SJSA1 (cell line): ENCODE measurements at regions not wholly inside any gene's neighbourhood (a gene's known extent, or its start where the extent isn't known, plus 50 kb on each side); places are given as distances from the start of the nearest gene placed in this dataset.

ENCODE experiments used
- DNase-seq, 2 experiments: peaks; one replicate each; pipeline ENCODE4 v3.0.0-alpha.2; 2015 to 2020; ENCODE audit warnings: low spot score in 2 of 2, low read depth in 1 of 2
- H3K27ac ChIP-seq: fragments of 250-450 bp; sonication (Bioruptor Pico); 2 replicates; pipeline ENCODE4 v1.5.1; 2020; ENCODE audit warnings: mild to moderate bottlenecking, moderate library complexity
- H3K27me3 ChIP-seq: fragments of 250-450 bp; sonication (Bioruptor Pico); replicated peaks from 2 replicates; pipeline ENCODE4 v1.5.1; 2020; ENCODE audit warnings: mild to moderate bottlenecking, moderate library complexity
- H3K36me3 ChIP-seq: fragments of 250-450 bp; sonication (Bioruptor Pico); 2 replicates; pipeline ENCODE4 v1.5.1; 2020; ENCODE audit warnings: mild to moderate bottlenecking
- H3K4me1 ChIP-seq: fragments of 250-450 bp; sonication (Bioruptor Pico); replicated peaks from 2 replicates; pipeline ENCODE4 v1.6.1; 2021; ENCODE audit warnings: mild to moderate bottlenecking
- H3K4me3 ChIP-seq: fragments of 250-450 bp; sonication (Bioruptor Pico); 2 replicates; pipeline ENCODE4 v1.5.1; 2020; ENCODE audit warnings: mild to moderate bottlenecking
- H3K9me3 ChIP-seq: fragments of 250-450 bp; sonication (Bioruptor Pico); replicated peaks from 2 replicates; pipeline ENCODE4 v1.5.1; 2020; ENCODE audit warnings: mild to moderate bottlenecking

DNA sequence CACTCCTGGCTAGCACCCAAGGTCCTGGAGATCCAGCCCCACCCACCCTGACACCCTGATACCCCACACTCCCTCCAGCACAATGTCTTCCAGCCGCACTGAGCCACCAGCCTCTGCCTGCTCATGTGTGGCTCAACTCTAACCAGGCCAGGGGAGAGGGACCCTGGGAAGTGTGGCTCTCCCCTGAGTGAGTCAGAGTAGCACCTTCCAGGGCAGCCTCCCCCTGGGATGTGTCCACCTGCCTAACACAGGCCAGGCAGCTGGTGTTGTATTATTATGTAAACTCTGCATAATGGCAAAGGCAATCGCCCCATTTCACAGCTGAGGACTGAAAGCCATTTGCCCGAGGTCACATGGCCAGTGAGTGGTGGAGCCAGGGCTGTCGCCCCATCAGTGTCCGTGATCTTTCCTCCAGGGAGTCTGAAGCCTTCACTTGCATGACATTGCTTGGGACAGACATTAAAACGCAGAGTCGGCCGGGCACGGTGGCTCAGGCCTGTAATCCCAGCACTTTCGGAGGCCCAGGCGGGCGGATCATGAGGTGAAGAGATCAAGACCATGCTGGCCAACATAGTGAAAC is 84.2 kb upstream of the FOXF1 start:
- Histone ChIP-seq H3K27ac (no peak overlapping the region), H3K9me3 (peaks cover 4% of the 10 kb centered on the region; the same call in 1 of the 2 replicates), H3K4me3 (no peak overlapping the region), H3K36me3 (no peaks in the 10 kb centered on the region), H3K4me1 (no peaks in the 10 kb centered on the region; the same call in 1 of the 2 replicates), H3K27me3 (no peaks in the 10 kb centered on the region)
- no peak for DNase-seq

DNA sequence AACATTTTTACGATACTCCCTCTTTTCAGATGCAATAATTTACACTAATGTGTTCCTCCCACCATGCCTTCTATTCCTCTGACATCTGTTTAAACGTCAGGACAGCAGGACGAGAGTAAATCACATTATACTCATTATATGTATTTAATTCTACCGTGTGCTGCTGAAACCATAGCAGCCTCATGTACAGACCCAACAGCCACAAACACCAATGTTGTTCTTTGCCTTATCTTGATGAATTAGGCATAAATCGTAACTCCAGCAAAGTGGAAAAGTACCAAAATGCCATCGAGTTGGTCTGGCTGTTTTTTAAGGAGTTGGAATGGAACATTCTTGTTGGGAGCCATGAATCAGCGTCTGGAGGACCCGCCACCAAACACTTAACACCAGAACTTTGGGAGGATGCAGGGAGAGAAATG is 82.9 kb upstream of the FOXF1 start:
- H3K9me3 ChIP-seq, result peaks cover 4% of the 10 kb centered on the region; the same call in 1 of the 2 replicates
- H3K4me3 ChIP-seq, result no peak overlapping the region
- no peaks in the 10 kb centered on the region; the same call in 1 of the 2 replicates for H3K4me1 ChIP-seq
- no peak overlapping the region for H3K27ac ChIP-seq
- H3K36me3 ChIP-seq, result no peaks in the 10 kb centered on the region
- DNase-seq, result no peak
- H3K27me3 ChIP-seq, result no peaks in the 10 kb centered on the region

DNA sequence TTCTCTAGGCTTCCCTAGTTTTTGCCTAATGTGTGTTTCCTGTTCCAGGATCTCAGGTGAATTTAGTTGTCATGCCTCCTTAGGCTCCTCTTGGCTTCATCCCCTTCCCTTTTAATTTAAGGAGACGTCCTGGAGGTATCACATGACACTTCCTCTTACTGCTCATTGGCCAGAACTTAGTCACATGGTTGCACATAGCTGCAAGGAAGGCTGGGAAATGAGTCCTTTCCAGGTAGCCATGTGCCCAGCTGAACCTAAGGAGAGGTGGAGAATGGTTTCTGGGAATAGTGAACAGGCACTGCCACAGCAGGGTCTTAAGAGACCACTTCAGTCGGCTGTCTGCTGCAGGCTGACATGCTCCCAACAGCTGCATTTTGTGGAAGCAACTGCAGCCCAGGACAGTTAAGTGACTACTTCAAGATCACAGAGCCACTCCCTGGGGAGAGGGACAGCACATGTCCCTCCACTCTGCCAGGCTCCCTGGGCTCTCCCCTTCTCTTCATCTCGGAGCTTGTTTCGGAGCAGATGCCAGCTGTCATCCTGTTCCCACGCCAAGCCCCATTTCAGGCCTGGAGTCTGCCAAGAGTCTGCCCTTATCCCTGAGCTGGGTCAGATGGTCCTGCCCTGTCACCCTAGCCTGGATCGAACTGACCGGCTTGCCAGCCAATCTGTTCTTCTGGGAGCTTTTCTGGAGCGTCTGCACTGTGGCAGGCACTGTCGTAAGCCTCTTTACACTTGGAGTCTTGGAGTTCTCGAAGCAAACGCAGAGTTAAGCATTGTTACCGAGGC is 81.4 kb upstream of the FOXF1 start:
- H3K4me1 ChIP-seq, result no peaks in the 10 kb centered on the region; the same call in 1 of the 2 replicates
- no peaks in the 10 kb centered on the region for H3K36me3 ChIP-seq

DNA sequence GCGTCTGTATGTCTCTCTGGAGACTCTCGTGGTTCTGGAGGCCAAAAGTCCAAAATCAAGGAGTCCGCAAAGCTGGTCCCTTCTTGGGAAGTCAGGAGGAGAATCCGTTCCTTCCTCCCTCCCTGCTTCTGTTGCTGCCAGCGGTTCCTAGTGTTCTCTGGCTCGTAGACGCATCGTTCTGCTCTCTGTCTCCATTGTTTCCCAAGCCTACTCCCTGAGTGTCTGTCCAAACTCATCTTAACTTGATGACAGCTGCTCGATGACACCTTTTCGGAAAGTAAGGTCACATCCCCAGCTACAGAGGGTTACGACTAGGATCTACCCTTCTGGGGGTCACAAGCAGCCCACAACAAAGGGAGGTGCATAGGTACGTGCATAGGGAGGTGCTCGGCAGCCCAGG is 80.7 kb upstream of the FOXF1 start:
- Histone ChIP-seq H3K27ac (no peak overlapping the region), H3K4me1 (no peaks in the 10 kb centered on the region; the same call in 1 of the 2 replicates), H3K27me3 (no peaks in the 10 kb centered on the region), H3K36me3 (no peaks in the 10 kb centered on the region), H3K9me3 (no peaks in the 10 kb centered on the region), H3K4me3 (no peak overlapping the region)
- no peak for DNase-seq

More for the DNA sequence above, 81.4 kb upstream of the FOXF1 start:
- DNase-seq, result no peak
- H3K9me3 ChIP-seq, result no peaks in the 10 kb centered on the region
- no peak overlapping the region for H3K27ac ChIP-seq
- H3K27me3 ChIP-seq, result no peaks in the 10 kb centered on the region
- H3K4me3 ChIP-seq, result no peak overlapping the region

DNA sequence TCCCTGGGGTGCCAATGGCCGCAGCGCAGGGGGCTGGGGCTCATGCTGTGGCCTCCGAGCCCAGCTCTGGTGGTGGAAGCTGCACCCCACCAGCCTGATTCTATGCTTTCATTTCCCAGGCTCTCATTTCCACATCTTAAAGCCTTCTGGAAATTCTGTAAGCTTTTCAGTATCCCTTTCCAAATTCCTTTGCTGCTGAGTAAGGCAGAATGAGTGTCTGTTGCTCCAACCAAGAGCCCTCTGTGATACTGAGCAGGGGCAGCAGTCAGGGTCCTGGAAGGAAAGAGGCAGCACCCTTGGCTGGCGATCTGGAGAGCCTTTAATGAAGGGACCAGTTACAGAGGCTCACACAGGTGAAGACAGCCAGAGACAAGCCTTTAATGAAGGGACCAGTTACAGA is 79.5 kb upstream of the FOXF1 start:
- DNase-seq, result no peak
- no peaks in the 10 kb centered on the region for H3K4me1 ChIP-seq
- H3K36me3 ChIP-seq, result no peaks in the 10 kb centered on the region
- H3K27ac ChIP-seq, result no peak overlapping the region
- H3K27me3 ChIP-seq, result no peaks in the 10 kb centered on the region
- no peak overlapping the region for H3K4me3 ChIP-seq
- no peaks in the 10 kb centered on the region for H3K9me3 ChIP-seq

DNA sequence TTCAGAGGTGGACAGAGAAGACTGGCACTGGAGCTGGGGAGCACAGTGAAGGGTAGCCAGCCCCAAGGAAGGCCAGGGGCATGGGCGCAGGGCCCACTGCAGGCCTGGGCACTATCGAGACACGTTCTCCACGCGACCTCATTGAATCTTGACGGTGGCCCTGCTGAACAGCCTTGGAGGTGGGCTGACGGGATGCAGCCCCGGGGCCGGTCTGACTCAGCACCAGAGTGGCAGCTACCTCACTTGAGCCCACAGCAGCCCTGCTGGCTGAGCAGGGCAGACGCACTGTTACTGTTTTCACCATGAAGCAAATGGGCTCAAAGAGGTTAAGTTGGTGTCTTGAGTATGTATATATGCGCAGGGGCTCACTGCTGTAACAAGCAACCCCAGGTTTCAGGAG is 78.8 kb upstream of the FOXF1 start:
- Histone ChIP-seq H3K27me3 (no peaks in the 10 kb centered on the region), H3K27ac (no peak overlapping the region), H3K4me1 (0 out of 2 replicates have a peak, but pooled peaks cover 4% of the 10 kb centered on the region), H3K36me3 (no peaks in the 10 kb centered on the region), H3K4me3 (no peak overlapping the region), H3K9me3 (no peaks in the 10 kb centered on the region)
- no peak for DNase-seq

DNA sequence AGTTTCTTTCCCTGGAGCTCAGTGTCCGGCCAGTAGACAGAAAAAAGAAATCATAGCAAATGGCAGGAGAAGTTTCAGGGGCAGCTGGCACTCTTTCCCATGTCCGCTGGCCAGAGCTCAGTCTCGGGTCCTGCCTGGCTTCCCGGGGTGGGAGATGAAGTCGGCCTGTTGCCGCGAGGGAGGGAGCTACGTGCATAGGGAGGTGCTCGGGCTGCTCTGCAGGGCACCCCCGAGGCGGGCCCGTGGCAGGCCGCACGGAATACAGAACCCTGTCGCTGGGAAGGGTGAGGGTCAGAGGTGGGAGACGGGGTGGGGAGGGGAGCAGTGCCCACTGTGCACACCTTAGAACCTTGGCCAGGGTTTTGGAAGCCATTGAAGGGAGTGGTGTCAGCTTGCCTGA is 78.3 kb upstream of the FOXF1 start:
- H3K4me1 ChIP-seq, result 0 out of 2 replicates have a peak, but pooled peaks cover 6% of the 10 kb centered on the region
- DNase-seq, result no peak

DNA sequence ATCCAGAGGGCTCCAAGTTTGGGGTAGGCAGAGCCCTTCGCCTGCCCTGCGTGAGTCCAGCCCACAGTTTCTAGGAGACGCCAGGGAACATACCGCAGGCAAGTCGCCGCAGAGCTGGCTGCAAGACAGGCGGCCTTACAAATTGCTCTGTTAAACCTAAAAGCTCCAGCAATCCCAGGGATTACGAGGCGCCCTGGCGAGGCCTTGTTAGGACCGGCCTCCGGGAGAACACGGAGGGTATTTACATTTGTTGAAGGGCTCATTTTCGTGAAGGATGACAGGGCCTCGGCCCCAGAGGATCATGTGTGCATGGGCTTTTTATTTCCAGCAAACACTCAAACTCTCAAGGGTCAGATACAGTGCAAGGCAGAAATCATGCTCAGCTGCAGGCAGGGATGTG is 77.6 kb upstream of the FOXF1 start:
- H3K36me3 ChIP-seq, result no peaks in the 10 kb centered on the region
- no peak overlapping the region for H3K27ac ChIP-seq
- H3K4me1 ChIP-seq, result 0 out of 2 replicates have a peak, but pooled peaks cover 6% of the 10 kb centered on the region
- no peaks in the 10 kb centered on the region for H3K9me3 ChIP-seq
- H3K4me3 ChIP-seq, result no peak overlapping the region
- DNase-seq, result no peak
- H3K27me3 ChIP-seq, result no peaks in the 10 kb centered on the region

More for the DNA sequence above, 78.3 kb upstream of the FOXF1 start:
- no peaks in the 10 kb centered on the region for H3K27me3 ChIP-seq
- no peak overlapping the region for H3K27ac ChIP-seq
- no peak overlapping the region for H3K4me3 ChIP-seq
- no peaks in the 10 kb centered on the region for H3K36me3 ChIP-seq
- H3K9me3 ChIP-seq, result no peaks in the 10 kb centered on the region

DNA sequence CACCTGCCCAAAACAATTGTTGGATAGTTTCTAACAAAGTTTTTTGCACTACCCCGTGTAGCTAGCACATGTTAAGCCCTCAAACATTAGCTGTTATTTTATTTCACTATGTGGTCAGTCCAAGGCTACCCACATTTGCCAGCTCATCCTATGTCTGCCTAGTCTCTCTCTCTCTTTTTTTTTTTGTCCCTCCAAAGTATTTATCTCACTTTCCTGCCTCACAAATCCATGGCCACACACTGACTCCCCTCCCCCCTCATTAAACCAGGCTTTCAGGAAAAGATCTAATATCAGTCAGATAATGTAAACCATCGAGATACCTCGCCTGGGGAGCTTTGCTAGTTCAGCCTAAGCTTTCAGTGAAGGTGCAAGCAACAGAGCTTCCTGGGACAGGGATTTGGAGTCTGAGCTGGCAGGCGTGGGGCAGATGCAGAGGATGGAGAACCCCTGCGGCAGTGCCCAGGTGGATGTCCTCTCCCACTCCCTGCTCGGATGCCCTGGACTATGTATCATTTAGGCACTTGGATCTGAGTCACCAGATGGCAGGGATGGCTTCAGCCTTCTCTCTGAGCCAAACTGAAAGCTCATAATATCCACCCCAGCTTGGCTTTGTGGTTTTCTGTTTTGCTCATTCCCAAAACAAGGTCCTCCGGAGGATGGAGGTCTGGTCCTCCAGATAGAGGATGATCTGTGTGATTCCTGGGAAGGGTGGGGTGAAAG is 73.7 kb upstream of the FOXF1 start:
- Histone ChIP-seq H3K4me1 (0 out of 2 replicates have a peak, but pooled peaks cover 6% of the 10 kb centered on the region), H3K36me3 (no peaks in the 10 kb centered on the region), H3K9me3 (no peaks in the 10 kb centered on the region), H3K27ac (no peak overlapping the region), H3K4me3 (no peak overlapping the region), H3K27me3 (no peaks in the 10 kb centered on the region; the same call in 1 of the 2 replicates)
- peak in 1 of 2 experiments; percentile 19 for DNase-seq

DNA sequence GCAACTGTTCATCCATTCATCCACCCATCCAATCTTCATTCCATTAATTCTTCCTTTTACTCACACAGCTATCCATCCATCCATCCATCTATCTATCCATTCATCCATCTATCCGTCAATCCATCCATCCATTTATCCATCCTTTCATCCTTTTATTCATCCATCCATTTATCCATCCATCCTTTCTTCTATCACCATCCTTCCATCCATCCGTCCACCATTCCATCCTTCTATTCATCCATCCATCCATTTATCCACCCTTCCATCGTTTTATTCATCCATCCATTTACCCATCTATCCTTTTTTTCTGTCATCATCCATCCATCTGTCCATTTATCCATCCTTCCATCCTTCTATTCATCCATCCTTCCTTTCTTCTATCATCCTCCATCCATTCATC is 73.0 kb upstream of the FOXF1 start:
- Histone ChIP-seq H3K9me3 (no peaks in the 10 kb centered on the region), H3K4me3 (no peak overlapping the region), H3K36me3 (no peaks in the 10 kb centered on the region), H3K4me1 (0 out of 2 replicates have a peak, but pooled peaks cover 6% of the 10 kb centered on the region), H3K27me3 (no peaks in the 10 kb centered on the region; the same call in 1 of the 2 replicates), H3K27ac (no peak overlapping the region)
- no peak for DNase-seq

DNA sequence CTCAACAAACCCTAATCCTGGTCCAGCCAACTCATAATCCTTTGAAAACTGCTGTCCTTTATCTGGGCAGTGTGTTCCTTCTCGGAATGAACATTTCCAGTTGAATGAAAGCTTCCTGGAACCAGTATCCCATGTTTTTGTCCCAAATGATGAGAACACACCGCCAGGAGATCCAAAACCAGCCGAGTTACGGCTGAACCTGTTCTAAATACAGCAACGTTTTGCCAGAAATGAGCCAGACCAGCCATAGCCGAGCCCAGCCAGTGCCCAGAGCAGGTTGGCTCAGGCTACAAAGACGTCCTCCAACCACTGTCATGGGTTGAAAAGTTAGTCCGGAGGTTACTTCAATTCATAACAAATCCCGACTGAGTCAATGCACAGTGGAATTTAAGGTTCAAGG is 67.6 kb upstream of the FOXF1 start:
- DNase-seq, result no peak
- H3K27me3 ChIP-seq, result no peaks in the 10 kb centered on the region; the same call in 1 of the 2 replicates
- no peaks in the 10 kb centered on the region for H3K4me1 ChIP-seq
- H3K36me3 ChIP-seq, result no peaks in the 10 kb centered on the region
- H3K4me3 ChIP-seq, result no peak overlapping the region
- H3K9me3 ChIP-seq, result 0 out of 2 replicates have a peak, but pooled peaks cover 4% of the 10 kb centered on the region
- H3K27ac ChIP-seq, result no peak overlapping the region

DNA sequence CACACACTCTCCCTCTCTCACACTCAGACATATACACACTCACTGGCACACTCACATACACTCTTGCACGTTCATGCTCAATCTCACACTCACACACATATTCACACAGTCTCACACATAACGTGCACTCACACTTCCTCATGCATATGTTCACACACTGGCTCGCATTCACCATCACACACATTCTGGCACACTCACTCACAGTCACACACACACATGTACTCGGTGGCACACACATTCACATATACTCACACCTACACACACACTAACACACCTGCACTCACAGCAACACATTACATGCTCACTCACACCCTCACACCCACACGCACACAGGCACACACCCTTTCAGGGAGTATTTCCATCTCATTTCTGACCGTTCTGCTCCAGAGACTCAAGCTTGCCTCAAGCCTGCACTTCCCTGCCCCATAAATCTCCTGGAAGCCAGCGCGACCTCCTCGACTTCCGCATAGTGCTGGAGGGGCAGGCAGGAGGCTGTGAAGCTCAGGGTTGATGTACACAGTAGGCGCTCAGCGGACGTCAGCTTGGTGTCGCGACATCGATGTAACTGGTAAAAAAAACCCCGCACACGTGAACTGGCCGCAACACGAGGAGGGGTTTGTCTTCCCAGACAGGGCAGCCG is 66.7 kb upstream of the FOXF1 start:
- no peak overlapping the region for H3K27ac ChIP-seq
- no peaks in the 10 kb centered on the region for H3K36me3 ChIP-seq
- no peak for DNase-seq
- H3K27me3 ChIP-seq, result no peaks in the 10 kb centered on the region
- 0 out of 2 replicates have a peak, but pooled peaks cover 4% of the 10 kb centered on the region for H3K9me3 ChIP-seq
- no peaks in the 10 kb centered on the region for H3K4me1 ChIP-seq
- H3K4me3 ChIP-seq, result no peak overlapping the region

DNA sequence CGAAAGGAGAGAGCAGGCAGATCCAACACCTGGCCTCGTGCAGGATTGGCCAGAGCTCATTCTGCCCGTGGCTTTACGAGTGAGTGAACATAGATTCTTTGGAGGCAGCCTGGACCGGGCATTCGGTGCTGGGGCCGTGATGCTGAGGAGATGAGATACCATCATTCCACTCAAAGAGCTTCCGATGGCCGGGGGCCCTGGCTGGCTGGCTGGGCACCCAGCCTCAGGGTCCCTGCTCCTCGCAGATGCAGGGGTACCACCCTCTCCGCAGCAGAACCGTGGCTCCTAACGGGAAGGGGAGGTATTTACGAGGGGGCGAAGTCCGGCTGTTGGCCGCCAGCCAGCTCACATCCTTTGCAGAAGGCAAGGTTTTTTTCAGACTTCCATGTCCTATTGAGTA is 66.1 kb upstream of the FOXF1 start:
- no peak overlapping the region for H3K27ac ChIP-seq
- DNase-seq, result no peak
- no peaks in the 10 kb centered on the region for H3K27me3 ChIP-seq
- no peak overlapping the region for H3K4me3 ChIP-seq
- 0 out of 2 replicates have a peak, but pooled peaks cover 4% of the 10 kb centered on the region for H3K9me3 ChIP-seq
- no peaks in the 10 kb centered on the region for H3K4me1 ChIP-seq
- no peaks in the 10 kb centered on the region for H3K36me3 ChIP-seq
